ENCODE measurements at regions not wholly inside any gene's neighbourhood (a gene's known extent, or its start where the extent isn't known, plus 50 kb on each side); places are given as distances from the start of the nearest gene placed in this dataset.
A peak's percentile ranks its signal among the peaks of the same experiment; 100 is the strongest.

GRCh38 chr14:29102996-29103395 lies 336.4 kb downstream of the FOXG1 start (continued):
- TF ChIP-seq AFF4 (CRISPR knock-in tag; IDR thresholded peaks at IDR 0.05; ENCODE audit: borderline replicate concordance) = no peak

GRCh38 chr14:29108908-29109307 lies 342.3 kb downstream of the FOXG1 start:
- Mint-ChIP-seq H3K27ac (no peak overlapping the region), H3K4me3 (no peak overlapping the region), H3K4me1 (no peaks in the 10 kb centered on the region), H3K9me3 (no peaks in the 10 kb centered on the region), H3K36me3 (no peaks in the 10 kb centered on the region), H3K27me3 (ENCODE audit: low read depth) (no peaks in the 10 kb centered on the region)
- no peak for TF ChIP-seq ELF4 (CRISPR knock-in tag; IDR thresholded peaks at IDR 0.05; ENCODE audit: low read depth)
- 0 out of 2 replicates have a peak, but pooled peaks have one; percentile 55 for TF ChIP-seq ZNF512 (CRISPR knock-in tag; IDR thresholded peaks at IDR 0.05; ENCODE audit: borderline replicate concordance)
- ATAC-seq (no peak), DNase-seq (ENCODE audit: low spot score) (no peak)
- POLR2A ChIA-PET = no interaction called here
- CTCF ChIA-PET = no interaction called here

GRCh38 chr14:29109589-29109988 lies 343.0 kb downstream of the FOXG1 start:
- POLR2A ChIA-PET = no interaction called here
- no peaks in the 10 kb centered on the region for H3K36me3 Mint-ChIP-seq
- TF ChIP-seq CTCF (IDR thresholded peaks at IDR 0.05) (no peak), STAT6 (CRISPR knock-in tag; conservative IDR thresholded peaks at IDR 0.05; ENCODE audit: low read depth) (no peak)
- ATAC-seq (no peak), DNase-seq (ENCODE audit: low spot score) (no peak)
- CTCF ChIA-PET = no interaction called here
- no peak overlapping the region for H3K27ac Mint-ChIP-seq
- H3K4me1 Mint-ChIP-seq = no peaks in the 10 kb centered on the region
- no peaks in the 10 kb centered on the region for H3K27me3 Mint-ChIP-seq (ENCODE audit: low read depth)
- H3K4me3 Mint-ChIP-seq = no peak overlapping the region
- no peaks in the 10 kb centered on the region for H3K9me3 Mint-ChIP-seq

GRCh38 chr14:29111554-29111953 lies 345.0 kb downstream of the FOXG1 start:
- Mint-ChIP-seq H3K36me3 (no peaks in the 10 kb centered on the region), H3K27ac (no peak overlapping the region), H3K4me3 (no peak overlapping the region), H3K9me3 (no peaks in the 10 kb centered on the region), H3K4me1 (no peaks in the 10 kb centered on the region), H3K27me3 (ENCODE audit: low read depth) (no peaks in the 10 kb centered on the region)
- ATAC-seq (no peak), DNase-seq (ENCODE audit: low spot score) (no peak)
- ChIA-PET CTCF (no interaction called here), POLR2A (no interaction called here)
- TF ChIP-seq ZNF121 (CRISPR knock-in tag; IDR thresholded peaks at IDR 0.05) (no peak), USF1 (CRISPR knock-in tag; IDR thresholded peaks at IDR 0.05) (no peak), AFF4 (CRISPR knock-in tag; IDR thresholded peaks at IDR 0.05; ENCODE audit: borderline replicate concordance) (no peak), IRF2 (CRISPR knock-in tag; IDR thresholded peaks at IDR 0.05; ENCODE audit: borderline replicate concordance, low read depth) (no peak), ATF2 (CRISPR knock-in tag; IDR thresholded peaks at IDR 0.05; ENCODE audit: borderline replicate concordance, low read depth) (no peak), ZNF396 (CRISPR knock-in tag; IDR thresholded peaks at IDR 0.05; ENCODE audit: borderline replicate concordance) (no peak), ETV6 (CRISPR knock-in tag; IDR thresholded peaks at IDR 0.05) (no peak)

Data from WTC11 (cell line).